ENCODE measurements at regions not wholly inside any gene's neighbourhood (a gene's known extent, or its start where the extent isn't known, plus 50 kb on each side); places are given as distances from the start of the nearest gene placed in this dataset.

DNA sequence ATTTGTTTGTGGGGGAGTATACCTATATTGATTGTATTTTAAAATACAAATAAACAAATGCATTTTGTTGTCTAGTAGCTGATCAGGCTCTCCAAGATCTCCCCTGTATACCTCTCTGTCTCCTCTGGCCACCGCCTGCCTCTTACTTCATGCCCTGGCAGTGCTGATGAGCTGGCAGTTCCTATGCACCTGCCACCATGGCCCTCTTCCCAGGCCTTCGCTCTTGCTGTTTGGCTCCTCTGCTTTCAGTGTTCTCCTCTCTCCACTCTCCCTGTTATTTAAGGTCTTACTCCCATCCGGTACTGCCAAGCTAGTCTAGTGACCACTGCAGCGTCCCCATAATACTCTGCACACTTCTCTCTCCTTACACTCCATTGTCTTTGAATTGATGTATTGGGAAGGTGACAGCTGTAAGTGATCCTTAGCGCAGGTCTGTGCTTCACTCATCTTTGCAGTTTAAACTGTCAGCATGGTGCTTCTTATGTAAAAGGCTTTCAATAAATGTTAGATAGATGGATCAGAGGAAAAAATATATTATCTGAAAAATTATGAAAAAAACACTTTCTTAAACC lies 88.1 kb upstream of the ATP1A1 start:
- H3K36me3 ChIP-seq (replicated peaks; ENCODE audit: insufficient read depth, low read length), result no peaks in the 10 kb centered on the region
- no peaks in the 10 kb centered on the region for H3K4me1 ChIP-seq (ENCODE audit: low read length)
- H3K9ac ChIP-seq (ENCODE audit: low read length), result no peak overlapping the region
- DNase-seq, result no peak
- no peaks in the 10 kb centered on the region for H4K20me1 ChIP-seq (ENCODE audit: insufficient read depth, low read length)
- H3K27me3 ChIP-seq (replicated peaks; ENCODE audit: insufficient read depth, low read length), result no peaks in the 10 kb centered on the region
- H3K79me2 ChIP-seq (ENCODE audit: low read length), result no peaks in the 10 kb centered on the region
- no peaks in the 10 kb centered on the region for H3F3A ChIP-seq (ENCODE audit: insufficient read depth, low read length)
- TF ChIP-seq EZH2phosphoT487 (IDR thresholded peaks at IDR 0.05; ENCODE audit: low read length) (no peak), EZH2 (optimal IDR thresholded peaks at IDR 0.05; ENCODE audit: low read depth, low read length) (no peak)
- TF ChIP-seq, protein P1, sequence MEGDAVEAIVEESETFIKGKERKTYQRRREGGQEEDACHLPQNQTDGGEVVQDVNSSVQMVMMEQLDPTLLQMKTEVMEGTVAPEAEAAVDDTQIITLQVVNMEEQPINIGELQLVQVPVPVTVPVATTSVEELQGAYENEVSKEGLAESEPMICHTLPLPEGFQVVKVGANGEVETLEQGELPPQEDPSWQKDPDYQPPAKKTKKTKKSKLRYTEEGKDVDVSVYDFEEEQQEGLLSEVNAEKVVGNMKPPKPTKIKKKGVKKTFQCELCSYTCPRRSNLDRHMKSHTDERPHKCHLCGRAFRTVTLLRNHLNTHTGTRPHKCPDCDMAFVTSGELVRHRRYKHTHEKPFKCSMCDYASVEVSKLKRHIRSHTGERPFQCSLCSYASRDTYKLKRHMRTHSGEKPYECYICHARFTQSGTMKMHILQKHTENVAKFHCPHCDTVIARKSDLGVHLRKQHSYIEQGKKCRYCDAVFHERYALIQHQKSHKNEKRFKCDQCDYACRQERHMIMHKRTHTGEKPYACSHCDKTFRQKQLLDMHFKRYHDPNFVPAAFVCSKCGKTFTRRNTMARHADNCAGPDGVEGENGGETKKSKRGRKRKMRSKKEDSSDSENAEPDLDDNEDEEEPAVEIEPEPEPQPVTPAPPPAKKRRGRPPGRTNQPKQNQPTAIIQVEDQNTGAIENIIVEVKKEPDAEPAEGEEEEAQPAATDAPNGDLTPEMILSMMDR (IDR thresholded peaks at IDR 0.05; ENCODE audit: low read length), result no peak
- H2AFZ ChIP-seq (ENCODE audit: low read length), result no peak overlapping the region
- H3K27ac ChIP-seq (ENCODE audit: low read length), result no peak overlapping the region
- no peak overlapping the region for H3K4me2 ChIP-seq (ENCODE audit: low read depth, low read length)
- no peaks in the 10 kb centered on the region for H3K9me2 ChIP-seq (replicated peaks; ENCODE audit: insufficient read depth, low read length)
- H3K4me3 ChIP-seq (ENCODE audit: low read length), result no peak overlapping the region
- H3K9me3 ChIP-seq (replicated peaks; ENCODE audit: insufficient read depth, low read length), result no peaks in the 10 kb centered on the region

DNA sequence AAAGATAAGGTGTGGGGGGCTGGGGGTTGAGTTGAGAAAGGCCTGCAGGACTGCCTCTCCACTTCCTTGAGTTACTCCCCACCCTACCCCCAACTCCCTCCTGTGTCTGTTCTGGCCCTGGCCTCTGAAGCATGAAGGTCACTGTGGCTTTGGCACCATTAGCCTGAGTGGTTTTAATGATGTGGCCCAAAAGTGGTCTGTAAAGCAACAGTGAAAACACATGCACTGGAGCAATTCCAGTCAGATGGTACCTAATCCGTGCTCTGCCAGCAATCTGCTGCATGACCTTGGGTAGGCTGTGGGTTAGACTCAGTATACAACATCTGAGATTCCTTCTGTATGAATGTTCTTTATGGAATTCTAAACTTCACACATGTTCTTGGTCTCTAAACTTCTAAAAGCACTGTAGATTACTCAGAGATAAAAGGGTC lies 86.5 kb upstream of the ATP1A1 start:
- Histone ChIP-seq H3K9me3 (replicated peaks; ENCODE audit: insufficient read depth, low read length) (no peaks in the 10 kb centered on the region), H3K79me2 (ENCODE audit: low read length) (no peaks in the 10 kb centered on the region), H3K4me3 (ENCODE audit: low read length) (no peak overlapping the region), H3K4me2 (ENCODE audit: low read depth, low read length) (no peak overlapping the region), H3K27me3 (replicated peaks; ENCODE audit: insufficient read depth, low read length) (no peaks in the 10 kb centered on the region), H3F3A (ENCODE audit: insufficient read depth, low read length) (no peaks in the 10 kb centered on the region), H3K27ac (ENCODE audit: low read length) (no peak overlapping the region), H3K9ac (ENCODE audit: low read length) (no peak overlapping the region), H3K9me2 (replicated peaks; ENCODE audit: insufficient read depth, low read length) (no peaks in the 10 kb centered on the region), H2AFZ (ENCODE audit: low read length) (no peak overlapping the region), H4K20me1 (ENCODE audit: insufficient read depth, low read length) (no peaks in the 10 kb centered on the region), H3K4me1 (ENCODE audit: low read length) (no peaks in the 10 kb centered on the region), H3K36me3 (replicated peaks; ENCODE audit: insufficient read depth, low read length) (no peaks in the 10 kb centered on the region)
- no peak for DNase-seq
- TF ChIP-seq, protein P1 (IDR thresholded peaks at IDR 0.05; ENCODE audit: low read length), result no peak
- no peak for TF ChIP-seq EZH2 (optimal IDR thresholded peaks at IDR 0.05; ENCODE audit: low read depth, low read length)
- TF ChIP-seq EZH2phosphoT487 (IDR thresholded peaks at IDR 0.05; ENCODE audit: low read length), result no peak

DNA sequence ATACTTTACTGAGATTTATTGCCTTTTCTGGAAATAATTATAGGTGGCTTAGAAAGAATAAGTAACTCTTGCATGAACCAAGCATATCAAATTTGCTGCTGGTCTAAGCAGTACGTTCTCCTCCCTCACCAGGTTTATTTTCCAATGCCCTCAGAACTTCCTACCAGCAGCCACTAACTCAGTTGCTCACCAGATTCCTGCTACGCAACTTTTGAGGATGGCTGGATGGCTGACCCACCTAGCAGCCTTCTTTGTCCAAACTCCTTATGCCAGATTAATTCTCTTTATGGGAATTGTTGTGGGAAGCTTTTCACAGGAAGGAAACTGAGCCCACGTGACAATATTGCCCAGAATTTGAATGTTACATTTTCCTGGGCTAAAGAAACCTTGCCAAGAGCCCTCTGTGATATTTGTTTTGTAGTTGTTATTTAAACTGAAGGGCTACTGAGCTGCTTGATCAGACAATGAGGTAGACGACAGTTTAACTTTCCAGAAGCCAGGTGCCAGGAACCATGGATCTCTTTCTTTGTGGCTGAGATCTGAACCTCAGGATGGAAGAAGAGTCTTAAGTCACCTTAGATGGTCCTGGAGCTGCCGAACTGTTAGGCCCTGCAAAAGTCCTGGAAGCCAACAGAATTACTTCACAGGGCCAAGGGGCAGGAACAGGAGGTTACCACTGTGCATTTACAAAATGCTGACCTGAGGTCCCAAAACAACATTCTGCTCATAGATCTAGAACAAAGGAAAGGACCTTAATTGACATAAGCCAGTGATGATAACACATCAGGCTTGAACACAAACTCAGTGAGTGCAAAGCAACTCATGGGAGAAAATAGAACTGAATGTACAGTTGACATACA lies 85.5 kb upstream of the ATP1A1 start:
- no peak overlapping the region for H3K9ac ChIP-seq (ENCODE audit: low read length)
- H3K27me3 ChIP-seq (replicated peaks; ENCODE audit: insufficient read depth, low read length), result no peaks in the 10 kb centered on the region
- no peak for TF ChIP-seq EZH2 (optimal IDR thresholded peaks at IDR 0.05; ENCODE audit: low read depth, low read length)
- TF ChIP-seq, protein P1 (IDR thresholded peaks at IDR 0.05; ENCODE audit: low read length), result no peak
- no peak for TF ChIP-seq EZH2phosphoT487 (IDR thresholded peaks at IDR 0.05; ENCODE audit: low read length)
- peak overlapping the region; percentile 13; the same call in 1 of the 2 replicates for H3K27ac ChIP-seq (ENCODE audit: low read length)
- H3K36me3 ChIP-seq (replicated peaks; ENCODE audit: insufficient read depth, low read length), result no peaks in the 10 kb centered on the region
- H3K79me2 ChIP-seq (ENCODE audit: low read length), result no peaks in the 10 kb centered on the region
- no peaks in the 10 kb centered on the region for H3K9me2 ChIP-seq (replicated peaks; ENCODE audit: insufficient read depth, low read length)
- DNase-seq, result no peak
- H3K4me2 ChIP-seq (ENCODE audit: low read depth, low read length), result no peak overlapping the region
- no peak overlapping the region for H2AFZ ChIP-seq (ENCODE audit: low read length)
- H3K9me3 ChIP-seq (replicated peaks; ENCODE audit: insufficient read depth, low read length), result no peaks in the 10 kb centered on the region
- H3F3A ChIP-seq (ENCODE audit: insufficient read depth, low read length), result no peaks in the 10 kb centered on the region
- H3K4me1 ChIP-seq (ENCODE audit: low read length), result no peaks in the 10 kb centered on the region
- H4K20me1 ChIP-seq (ENCODE audit: insufficient read depth, low read length), result no peaks in the 10 kb centered on the region
- H3K4me3 ChIP-seq (ENCODE audit: low read length), result no peak overlapping the region
